GM12878 (cell line): ENCODE measurements at regions not wholly inside any gene's neighbourhood (a gene's known extent, or its start where the extent isn't known, plus 50 kb on each side); places are given as distances from the start of the nearest gene placed in this dataset.
"Not testable (repeated sequence)": the region's sequence is repeated elsewhere in the genome, so short reads cannot be mapped to it uniquely, and the experiment has no call there.

Experiments used
- ATAC-seq: fragments of 200-7000 bp; cut with Tn5 transposase; 3 replicates; pipeline ENCODE4 v1.9.1; 2020; ENCODE audit warnings: mild to moderate bottlenecking, moderate library complexity
- BruUV-seq: library from RNA; stranded (reverse); fragments of 400-500 nt; replicated peaks from 2 replicates; lab custom pipeline; 2021; lab: Mats Ljungman, UMichigan
- CTCF ChIA-PET: fragments of 300-600 bp; sonication (Branson Sonifier 250); formaldehyde crosslinking; extraction: SDS; loops from one replicate; lab custom pipeline; 2021; ENCODE audit warnings: inconsistent platforms; lab: Yijun Ruan, JAX
- POLR2A ChIA-PET: fragments of 350-600 bp; formaldehyde crosslinking; extraction: SDS; loops from one replicate; lab custom pipeline; 2021; ENCODE audit warnings: inconsistent platforms; lab: Charles Lee
- RAD21 ChIA-PET: fragments of 300-600 bp; sonication (Branson Sonifier 250); formaldehyde crosslinking; loops from one replicate; lab custom pipeline; 2023; ENCODE audit warnings: antibody characterized with exemption; ENCODE audit not compliant: unreplicated experiment; lab: Charles Lee
- SMC1A ChIA-PET: fragments of 300-600 bp; sonication (Branson Sonifier 250); formaldehyde crosslinking; loops from one replicate; lab custom pipeline; 2023; ENCODE audit not compliant: unreplicated experiment, uncharacterized antibody; lab: Charles Lee
- DNase-seq: peaks from one replicate; pipeline ENCODE4 v3.0.0-alpha.2; 2011; ENCODE audit warnings: low read depth, low spot score
- FAIRE-seq: peaks from 3 replicates; lab custom pipeline; 2011; peaks lifted over from hg19 to GRCh38; lab: Jason Lieb, UNC
- H2AFZ ChIP-seq: 2 replicates; pipeline ENCODE4 v1.6.0; 2011; ENCODE audit warnings: low read depth, low read length, control low read depth; ENCODE audit not compliant: control insufficient read depth
- H3K27ac ChIP-seq: 2 replicates; pipeline ENCODE4 v1.5.1; 2011; ENCODE audit warnings: control low read depth; ENCODE audit not compliant: control insufficient read depth, insufficient read depth
- H3K27me3 ChIP-seq, 2 experiments: replicated peaks in 1 of 2; 2 replicates each; pipeline versions ENCODE4 v1.6.0 to v1.6.1; 2011; ENCODE audit warnings: low read length in 1 of 2; ENCODE audit not compliant: control insufficient read depth in 2 of 2, insufficient read depth in 2 of 2
- H3K36me3 ChIP-seq, 2 experiments: 2 replicates each; pipeline ENCODE4 v1.5.1; 2011; ENCODE audit warnings: low read length in 1 of 2; ENCODE audit not compliant: control insufficient read depth in 2 of 2, insufficient read depth in 2 of 2
- H3K4me1 ChIP-seq: 2 replicates; pipeline ENCODE4 v1.6.1; 2011; ENCODE audit warnings: mild to moderate bottlenecking, low read length, moderate library complexity, mixed read lengths; ENCODE audit not compliant: control insufficient read depth, insufficient read depth
- H3K4me2 ChIP-seq: 2 replicates; pipeline ENCODE4 v1.6.0; 2011; ENCODE audit warnings: control low read depth; ENCODE audit not compliant: control insufficient read depth, insufficient read depth
- H3K4me3 ChIP-seq: fragments of 200-600 bp; sonication (generic); 2 replicates; pipeline ENCODE4 v1.5.1; 2016
- H3K79me2 ChIP-seq: 2 replicates; pipeline ENCODE4 v1.6.0; 2011; ENCODE audit warnings: low read length; ENCODE audit not compliant: control insufficient read depth, insufficient read depth
- H3K9ac ChIP-seq: 2 replicates; pipeline ENCODE4 v1.8.0; 2011; ENCODE audit warnings: low read length, control low read depth, mixed read lengths; ENCODE audit not compliant: control insufficient read depth, insufficient read depth
- H3K9me3 ChIP-seq: replicated peaks from 3 replicates; pipeline ENCODE4 v1.5.1; 2011; ENCODE audit warnings: mild to moderate bottlenecking, low read length; ENCODE audit not compliant: control insufficient read depth, insufficient read depth
- H4K20me1 ChIP-seq: 2 replicates; pipeline ENCODE4 v1.6.0; 2011; ENCODE audit not compliant: control insufficient read depth, insufficient read depth
- CUX1 ChIP-seq: IDR thresholded peaks from 2 replicates; pipeline ENCODE4 v1.6.1; 2012; ENCODE audit warnings: improper control_type of control experiment, low read depth, low read length; ENCODE audit not compliant: insufficient replicate concordance
- SP1 ChIP-seq: IDR thresholded peaks from one replicate; pipeline ENCODE4 v1.6.1; 2011; ENCODE audit warnings: low read depth, low read length
- WGBS: methylation state at CpG from one replicate; pipeline ENCODE4 v1.1.6; 2016; ENCODE audit warnings: low lambda C conversion rate; ENCODE audit not compliant: insufficient replicate concordance, insufficient coverage; ENCODE audit errors: missing lambda C conversion rate; 5-methylcytosine and 5-hydroxymethylcytosine counted together
- in situ Hi-C: fragments of 300-500 bp; cut with MboI; formaldehyde crosslinking; loops from 9 replicates; pipeline ENCODE4 v1.14.3; 2018; ENCODE audit warnings: mixed read lengths
- intact Hi-C: fragments of 100-400 bp; cut with micrococcal nuclease; formaldehyde crosslinking; loops from one replicate; pipeline ENCODE4 v1.14.2; 2022; ENCODE audit not compliant: unreplicated experiment

DNA sequence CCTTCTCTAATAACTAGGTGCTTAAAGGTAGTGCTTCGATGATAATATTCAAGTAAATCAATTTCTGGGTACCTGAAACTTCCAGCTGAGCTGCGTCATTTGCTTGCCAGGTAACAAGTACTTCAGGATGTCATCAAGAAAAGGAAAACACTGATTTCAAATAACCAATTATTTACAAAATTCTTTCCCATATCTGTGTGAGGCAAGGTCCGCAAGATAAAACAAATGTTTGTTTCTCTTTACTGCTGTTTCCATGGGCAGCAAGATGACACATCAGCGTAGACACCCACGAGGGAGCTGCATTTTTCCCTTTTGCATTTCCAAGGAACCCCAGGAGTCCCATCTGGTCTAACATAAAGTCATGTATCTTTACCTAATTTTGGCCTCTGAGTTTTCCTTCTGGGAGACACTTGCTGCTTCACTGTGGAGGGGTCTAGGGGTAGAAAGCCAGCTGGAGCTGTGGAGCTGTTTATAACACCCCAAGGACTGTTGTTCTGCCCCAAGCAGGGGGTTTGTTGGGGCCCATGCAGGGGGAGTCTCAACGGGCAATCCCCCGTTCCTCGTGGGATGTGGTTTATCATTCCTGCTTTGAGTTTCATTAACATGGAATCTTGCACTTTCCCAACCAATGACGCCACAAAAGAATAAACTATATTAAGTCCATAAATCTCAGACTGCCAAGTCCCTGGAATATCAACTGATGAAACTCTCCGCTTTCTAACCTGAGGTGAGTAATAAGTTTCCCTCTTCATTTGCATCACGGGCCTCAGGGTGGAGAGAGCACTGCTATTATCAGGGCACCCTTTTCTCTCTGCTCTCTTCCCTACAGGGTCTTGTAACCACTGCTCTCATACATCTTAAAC is 112.8 kb upstream of the PELI2 start (continued):
- no peak for TF ChIP-seq CUX1
- TF ChIP-seq SP1, result no peak

GRCh38 chr14:56007491-56007890 is 110.7 kb upstream of the PELI2 start:
- ATAC-seq, H3K27ac ChIP-seq, FAIRE-seq, SMC1A ChIA-PET, DNase-seq, H3K4me2 ChIP-seq, H3K27me3 ChIP-seq, CTCF ChIA-PET, RAD21 ChIA-PET, BruUV-seq, H3K9me3 ChIP-seq, H3K4me3 ChIP-seq, POLR2A ChIA-PET, H3K9ac ChIP-seq, H3K36me3 ChIP-seq, H3K4me1 ChIP-seq, H4K20me1 ChIP-seq, H3K79me2 ChIP-seq, H2AFZ ChIP-seq, in situ Hi-C loops: not testable (repeated sequence)
- 50% methylated on average over 4 of the region's 5 CpGs for WGBS
- intact Hi-C loops, result loop anchor here (10.0 kb wide), 1 partner anchor 193 kb away; no protein-coding TSS in a partner anchor
